Mononuclear cell (primary cell): ENCODE measurements at regions not wholly inside any gene's neighbourhood (a gene's known extent, or its start where the extent isn't known, plus 50 kb on each side); places are given as distances from the start of the nearest gene placed in this dataset.

Source experiments
- H3K27me3 ChIP-seq: 2 replicates; pipeline ENCODE4 v1.6.0; 2011; ENCODE audit warnings: low read length, control low read depth; ENCODE audit not compliant: insufficient read depth
- H3K4me1 ChIP-seq: 2 replicates; pipeline ENCODE4 v1.5.1; 2011; ENCODE audit warnings: mild to moderate bottlenecking, low read length, control low read depth; ENCODE audit not compliant: insufficient read depth
- H3K4me3 ChIP-seq: 2 replicates; pipeline ENCODE4 v1.5.1; 2011; ENCODE audit warnings: mild to moderate bottlenecking, low read length, moderate library complexity
- H3K9me3 ChIP-seq: 2 replicates; pipeline ENCODE4 v1.5.1; 2011; ENCODE audit warnings: low read depth, mild to moderate bottlenecking, control low read depth, low read length

DNA sequence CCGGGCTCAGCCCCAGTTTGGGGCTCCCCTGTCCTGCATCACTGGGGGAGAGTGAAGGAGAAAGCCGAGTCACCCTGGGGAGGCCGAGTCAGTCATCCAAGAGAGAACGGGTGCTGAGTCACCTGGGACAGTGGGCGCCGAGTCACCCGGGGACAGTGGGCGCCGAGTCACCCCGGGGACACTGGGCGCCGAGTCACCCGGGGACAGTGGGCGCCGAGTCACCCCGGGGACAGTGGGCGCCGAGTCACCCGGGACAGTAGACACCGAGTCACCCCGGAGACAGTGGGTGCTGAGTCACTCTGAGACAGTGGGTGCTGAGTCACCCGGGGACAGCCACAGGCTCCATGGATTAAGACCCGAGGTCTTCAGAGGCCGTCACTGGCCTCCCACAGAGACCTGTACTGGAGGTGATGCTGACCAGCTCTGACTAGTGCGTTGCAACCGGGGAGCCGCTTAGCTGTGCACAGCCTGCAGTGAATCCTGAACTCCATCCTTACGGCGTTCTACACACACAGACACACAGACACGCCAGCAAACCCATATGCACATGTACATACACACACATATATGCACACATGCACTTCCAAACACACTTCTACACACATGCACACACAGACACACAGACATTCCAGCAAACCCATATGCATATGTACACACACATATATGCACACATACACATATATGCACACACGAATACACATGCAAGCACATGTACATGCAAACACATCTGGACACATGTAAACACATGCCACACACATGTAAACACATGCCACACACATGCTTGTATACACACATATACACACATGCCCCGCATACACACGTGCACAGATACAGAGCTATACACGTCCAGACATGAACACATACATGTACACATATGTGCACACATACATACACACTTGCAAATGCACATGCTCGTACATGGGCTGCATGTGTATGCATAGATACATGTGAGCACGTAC lies 64.9 kb upstream of the GALNT9 start:
- H3K27me3 ChIP-seq: no peaks in the 10 kb centered on the region
- no peaks in the 10 kb centered on the region for H3K4me1 ChIP-seq
- H3K9me3 ChIP-seq: no peaks in the 10 kb centered on the region
- H3K4me3 ChIP-seq: no peak overlapping the region

DNA sequence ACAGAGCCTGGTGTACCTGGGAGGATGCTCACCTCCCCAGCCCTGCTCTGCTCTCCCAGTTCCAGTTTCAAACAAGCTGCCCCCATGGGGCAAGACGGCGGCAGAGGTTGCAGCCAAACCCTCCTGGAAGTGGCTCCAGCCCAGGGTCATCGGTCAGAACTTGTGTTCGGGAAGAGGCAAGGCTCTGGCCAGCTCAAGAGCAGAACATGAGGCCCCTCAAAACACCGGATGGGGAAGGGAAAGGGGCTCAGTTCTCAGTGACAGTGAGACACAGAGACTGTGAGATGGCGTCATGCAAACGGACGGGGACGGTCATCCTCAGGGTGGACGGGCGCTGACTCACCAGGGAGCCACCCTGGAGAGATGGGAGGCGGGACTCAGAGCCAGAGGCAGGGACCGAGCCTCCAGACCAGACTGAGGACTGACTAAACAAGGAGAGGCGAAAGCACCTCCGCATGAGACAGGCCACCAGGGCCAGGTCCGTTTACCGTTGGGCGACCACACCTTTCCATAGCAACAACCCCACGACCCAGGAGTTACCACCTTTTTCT lies 63.9 kb upstream of the GALNT9 start:
- Histone ChIP-seq H3K27me3 (no peaks in the 10 kb centered on the region), H3K9me3 (no peaks in the 10 kb centered on the region), H3K4me1 (no peaks in the 10 kb centered on the region), H3K4me3 (no peak overlapping the region)

DNA sequence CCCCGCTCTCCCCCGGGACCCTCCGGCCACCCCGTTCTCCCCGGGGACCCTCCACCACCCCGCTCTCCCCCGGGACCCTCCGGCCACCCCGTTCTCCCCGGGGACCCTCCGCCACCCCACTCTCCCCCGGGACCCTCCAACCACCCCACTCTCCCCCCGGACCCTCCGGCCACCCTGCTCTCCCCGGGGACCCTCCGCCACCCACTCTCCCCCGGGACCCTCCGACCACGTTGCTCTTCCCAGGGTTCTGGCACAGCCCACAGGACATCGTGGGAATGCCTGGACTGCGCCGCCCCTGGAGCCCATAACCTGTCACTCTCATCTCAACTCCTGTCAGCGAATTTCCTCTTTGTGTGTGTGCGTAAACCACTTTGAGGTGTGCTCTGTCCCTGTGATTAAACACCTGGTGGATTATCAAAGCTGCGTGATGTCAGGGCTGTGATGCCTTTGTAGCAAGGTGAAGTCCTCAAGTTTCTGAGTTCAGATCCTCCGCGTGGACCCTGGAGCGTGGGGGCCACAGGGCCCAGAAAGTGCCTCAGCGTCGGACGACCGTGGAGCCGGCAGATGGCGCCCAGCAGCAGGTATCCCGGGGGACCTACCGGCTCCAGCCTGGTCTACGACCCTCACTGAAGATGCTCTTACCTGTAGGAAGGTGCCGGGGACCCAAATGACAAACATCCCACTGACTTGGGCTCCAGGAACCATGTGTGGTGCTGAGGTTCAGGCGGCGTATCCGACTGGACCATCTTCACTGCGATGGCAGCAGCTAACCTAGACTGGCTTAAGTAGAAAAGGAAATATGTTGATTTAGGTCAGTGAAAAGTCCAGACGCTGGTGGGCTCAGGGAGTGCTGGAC lies 63.2 kb upstream of the GALNT9 start:
- H3K27me3 ChIP-seq: no peaks in the 10 kb centered on the region
- H3K4me3 ChIP-seq: no peak overlapping the region
- no peaks in the 10 kb centered on the region for H3K9me3 ChIP-seq
- H3K4me1 ChIP-seq: no peaks in the 10 kb centered on the region

- H3K4me3 ChIP-seq: no peak overlapping the region
- no peaks in the 10 kb centered on the region for H3K27me3 ChIP-seq
- no peaks in the 10 kb centered on the region for H3K9me3 ChIP-seq
- H3K4me1 ChIP-seq: no peaks in the 10 kb centered on the region
Measured at GRCh38 chr12:132391326-132392041, 62.1 kb upstream of the GALNT9 start.

- no peaks in the 10 kb centered on the region for H3K4me1 ChIP-seq
- no peaks in the 10 kb centered on the region for H3K27me3 ChIP-seq
- H3K9me3 ChIP-seq: no peaks in the 10 kb centered on the region
- no peak overlapping the region for H3K4me3 ChIP-seq
Measured at GRCh38 chr12:132390287-132391076, 61.1 kb upstream of the GALNT9 start.

DNA sequence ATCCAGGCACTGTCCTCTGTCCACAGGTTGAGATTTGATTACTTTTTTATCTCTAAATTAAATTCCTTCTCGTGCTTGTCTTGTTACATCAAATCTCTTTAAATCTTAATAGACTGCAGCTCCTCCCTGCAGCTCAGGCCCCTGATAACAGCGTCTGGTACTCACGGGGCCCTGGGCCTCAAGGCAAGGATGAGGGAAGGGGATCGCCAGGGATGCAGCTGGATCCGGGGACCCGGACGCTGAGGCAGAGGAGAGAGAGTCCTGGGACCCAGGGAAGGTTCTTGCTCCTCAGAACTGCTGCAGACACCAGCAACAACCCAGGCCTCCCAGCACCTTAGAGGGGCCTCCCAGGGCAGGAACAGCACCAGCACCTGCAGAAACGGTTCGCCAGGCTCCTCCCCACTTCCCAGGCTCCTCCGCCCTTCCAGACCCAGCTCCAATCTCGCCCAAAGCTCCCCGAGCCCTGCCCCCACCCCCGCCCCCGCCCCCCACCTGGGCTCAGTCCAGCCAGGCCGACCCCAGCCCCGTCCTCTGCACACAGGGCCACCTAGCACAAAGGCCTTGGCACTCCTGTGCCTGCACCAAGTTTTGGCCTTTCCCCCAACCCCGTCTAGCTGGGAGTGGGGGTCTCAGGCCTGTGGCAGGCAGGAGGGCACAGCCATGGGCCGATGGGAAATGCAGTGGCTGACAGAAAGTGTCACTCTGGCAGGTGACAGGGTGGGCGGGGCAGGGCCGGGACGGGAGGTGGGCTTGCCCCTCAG lies 60.3 kb upstream of the GALNT9 start:
- Histone ChIP-seq H3K9me3 (no peaks in the 10 kb centered on the region), H3K4me3 (no peak overlapping the region), H3K4me1 (no peaks in the 10 kb centered on the region), H3K27me3 (no peaks in the 10 kb centered on the region)

- Histone ChIP-seq H3K4me3 (no peak overlapping the region), H3K27me3 (no peaks in the 10 kb centered on the region), H3K4me1 (no peaks in the 10 kb centered on the region), H3K9me3 (no peaks in the 10 kb centered on the region)
Measured at GRCh38 chr12:132389026-132389425, 59.6 kb upstream of the GALNT9 start.

DNA sequence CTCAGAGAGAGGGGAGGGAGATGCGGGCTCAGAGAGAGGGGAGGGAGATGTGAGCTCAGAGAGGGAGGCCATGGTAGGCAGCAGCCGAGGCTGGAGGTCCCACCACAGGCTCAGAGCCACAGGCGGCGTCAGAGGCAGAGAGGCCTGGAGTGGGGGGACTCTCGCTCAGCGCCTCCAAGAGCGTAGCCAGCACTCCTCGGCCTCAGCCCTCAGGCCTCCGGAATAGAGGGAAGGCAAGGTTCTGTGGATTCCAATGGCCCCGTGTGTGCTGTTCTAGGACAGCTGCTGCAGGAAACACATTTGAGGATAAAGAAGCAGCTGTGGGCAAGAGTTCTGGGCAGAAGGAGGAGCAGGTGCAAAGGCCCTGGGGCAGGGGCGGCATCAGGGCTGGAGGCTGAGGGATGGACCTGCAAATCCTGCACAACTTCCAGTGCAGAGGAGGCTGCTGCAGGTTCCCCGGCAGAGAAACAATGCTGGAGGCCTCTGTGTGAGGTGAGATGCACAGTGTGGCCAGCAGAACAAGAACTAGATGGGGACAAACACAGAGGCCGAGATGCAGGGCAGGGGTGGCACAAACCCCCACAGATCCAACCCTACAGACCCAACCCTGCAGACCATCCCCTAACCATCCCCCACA lies 59.1 kb upstream of the GALNT9 start:
- H3K4me3 ChIP-seq: no peak overlapping the region
- H3K9me3 ChIP-seq: no peaks in the 10 kb centered on the region
- no peaks in the 10 kb centered on the region for H3K27me3 ChIP-seq
- H3K4me1 ChIP-seq: no peaks in the 10 kb centered on the region

DNA sequence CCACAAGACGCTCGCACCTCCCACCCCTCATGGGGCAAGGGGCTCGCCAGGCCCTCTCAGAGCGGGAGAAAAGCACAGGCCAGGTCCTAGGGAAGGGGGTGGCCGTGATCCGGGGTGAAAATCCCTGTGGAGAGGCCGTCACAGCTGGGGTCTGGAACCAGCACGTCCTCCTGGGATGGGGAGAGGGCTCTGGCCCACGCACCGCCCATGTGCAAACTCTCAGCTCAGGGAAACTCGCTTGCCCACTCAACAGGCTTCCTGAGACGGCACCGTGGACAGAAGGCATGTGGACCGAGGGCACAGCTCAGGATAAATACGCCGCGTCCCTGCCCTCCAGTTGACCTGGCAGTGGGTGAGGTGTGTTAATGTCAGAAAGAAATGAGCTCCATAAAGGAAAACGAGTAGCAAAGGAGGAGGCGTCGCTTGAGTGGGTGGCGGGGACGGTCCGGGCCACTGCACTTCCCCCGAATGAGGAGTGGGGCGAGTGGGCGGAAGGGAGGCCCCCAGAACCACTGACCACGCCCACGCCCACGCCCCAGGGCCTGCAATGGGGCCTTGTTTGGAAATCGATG lies 57.6 kb upstream of the GALNT9 start:
- Histone ChIP-seq H3K27me3 (no peaks in the 10 kb centered on the region), H3K4me3 (no peak overlapping the region), H3K4me1 (no peaks in the 10 kb centered on the region), H3K9me3 (no peaks in the 10 kb centered on the region)

GRCh38 chr12:132385923-132386751 lies 56.7 kb upstream of the GALNT9 start:
- Histone ChIP-seq H3K9me3 (no peaks in the 10 kb centered on the region), H3K4me3 (no peak overlapping the region), H3K4me1 (no peaks in the 10 kb centered on the region), H3K27me3 (no peaks in the 10 kb centered on the region)

GRCh38 chr12:132384916-132385774 lies 55.8 kb upstream of the GALNT9 start:
- Histone ChIP-seq H3K4me1 (no peaks in the 10 kb centered on the region), H3K4me3 (no peak overlapping the region), H3K27me3 (peaks cover 6% of the 10 kb centered on the region), H3K9me3 (no peaks in the 10 kb centered on the region)

DNA sequence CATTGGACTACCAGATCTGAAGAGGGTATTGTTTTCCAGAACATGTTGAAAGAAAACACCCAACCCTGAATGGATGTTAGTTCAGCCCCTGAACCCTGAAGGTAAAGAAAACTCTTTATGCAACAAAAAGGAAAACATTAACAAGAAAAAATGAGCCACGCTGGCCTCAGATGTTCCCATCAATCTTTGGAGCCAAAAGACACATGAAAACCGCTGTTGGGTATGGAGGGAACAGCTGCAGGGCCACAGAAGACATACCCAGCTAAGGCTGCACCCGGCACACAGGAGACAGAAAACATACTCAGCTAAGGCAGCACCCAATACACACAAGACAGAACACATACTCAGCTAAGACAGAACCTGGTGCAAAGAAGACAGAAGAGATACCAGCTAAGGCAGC lies 51.3 kb upstream of the GALNT9 start:
- Histone ChIP-seq H3K27me3 (peaks cover 8% of the 10 kb centered on the region), H3K9me3 (no peaks in the 10 kb centered on the region), H3K4me1 (no peaks in the 10 kb centered on the region), H3K4me3 (no peak overlapping the region)
